MM.1S (cell line): ENCODE measurements at regions not wholly inside any gene's neighbourhood (a gene's known extent, or its start where the extent isn't known, plus 50 kb on each side); places are given as distances from the start of the nearest gene placed in this dataset.

Experiments used
- CTCF ChIP-seq: fragments of 300-600 bp; sonication (generic); IDR thresholded peaks from 2 replicates; pipeline ENCODE4 v1.5.1; 2016; ENCODE audit warnings: antibody characterized with exemption, low read length, mixed read lengths
- EZH2 ChIP-seq: fragments of 300-600 bp; sonication (generic); optimal IDR thresholded peaks from 2 replicates; pipeline ENCODE3; 2017; ENCODE audit warnings: low read depth, mild to moderate bottlenecking, antibody characterized with exemption, low read length, mixed read lengths
- EZH2phosphoT487 ChIP-seq: fragments of 300-600 bp; sonication (generic); IDR thresholded peaks from 2 replicates; pipeline ENCODE4 v1.6.1; 2018; ENCODE audit warnings: antibody characterized with exemption, low read length

- TF ChIP-seq CTCF (no peak), EZH2 (no peak), EZH2phosphoT487 (no peak)
These were observed 206.1 kb upstream of the ATP10A start for GRCh38 chr15:26069231-26069641.
